Activated CD4-positive, alpha-beta T cell treated with anti-CD3 and anti-CD28 coated beads for 36 hours (primary cell): ENCODE measurements at regions not wholly inside any gene's neighbourhood (a gene's known extent, or its start where the extent isn't known, plus 50 kb on each side); places are given as distances from the start of the nearest gene placed in this dataset.
"Not testable (repeated sequence)": the region's sequence is repeated elsewhere in the genome, so short reads cannot be mapped to it uniquely, and the experiment has no call there.

Experiments used
- ATAC-seq: fragments of 200-7000 bp; cut with Tn5 transposase; one replicate; pipeline ENCODE4 v1.10.0; 2021; ENCODE audit warnings: mild to moderate bottlenecking, moderate library complexity
- CTCF ChIA-PET: fragments of 350-600 bp; sonication (Branson Sonifier 250); formaldehyde crosslinking; loops from one replicate; lab custom pipeline; 2021; ENCODE audit warnings: antibody characterized with exemption; lab: Charles Lee
- POLR2A ChIA-PET: fragments of 350-600 bp; sonication (Branson Sonifier 250); formaldehyde crosslinking; loops from one replicate; lab custom pipeline; 2021; ENCODE audit warnings: antibody characterized with exemption, inconsistent platforms; lab: Charles Lee
- DNase-seq: peaks from one replicate; pipeline ENCODE4 v3.0.0-alpha.2; 2020
- H3K27ac Mint-ChIP-seq: one replicate; pipeline ENCODE4 v1.8.0; 2021; ENCODE audit warnings: mixed read lengths
- H3K27me3 Mint-ChIP-seq: one replicate; pipeline ENCODE4 v1.8.0; 2021; ENCODE audit warnings: mixed read lengths
- H3K36me3 Mint-ChIP-seq: one replicate; pipeline ENCODE4 v1.8.0; 2021; ENCODE audit warnings: low read depth, mixed read lengths
- H3K4me1 Mint-ChIP-seq: one replicate; pipeline ENCODE4 v1.8.0; 2021; ENCODE audit warnings: mixed read lengths
- H3K4me3 Mint-ChIP-seq: one replicate; pipeline ENCODE4 v1.8.0; 2021; ENCODE audit warnings: mild to moderate bottlenecking, moderate library complexity, mixed read lengths
- H3K9me3 Mint-ChIP-seq: one replicate; pipeline ENCODE4 v1.8.0; 2021; ENCODE audit warnings: low read depth, mixed read lengths
- intact Hi-C, 2 experiments: fragments of 100-400 bp; cut with DNase I in 1 of 2; cut with micrococcal nuclease in 1 of 2; formaldehyde crosslinking; loops; one replicate each; pipeline versions ENCODE4 v1.14.2 to v1.15.1; 2022 to 2024; cut with DNase I, micrococcal nuclease

- POLR2A ChIA-PET: no interaction called here
- no peaks in the 10 kb centered on the region for H3K27me3 Mint-ChIP-seq
- intact Hi-C loops: no loop called here
- CTCF ChIA-PET: interaction anchor here (0.8 kb wide), 1 partner anchor 165 kb away, joined by 3 read pairs; no protein-coding TSS in a partner anchor
- H3K4me3 Mint-ChIP-seq: no peak overlapping the region
- no peak overlapping the region for H3K27ac Mint-ChIP-seq
- no peaks in the 10 kb centered on the region for H3K36me3 Mint-ChIP-seq
- H3K9me3 Mint-ChIP-seq: no peaks in the 10 kb centered on the region
- H3K4me1 Mint-ChIP-seq: no peaks in the 10 kb centered on the region
- no peak for ATAC-seq
- DNase-seq: no peak
Observed at GRCh38 chr2:109710505-109711229, 83.4 kb upstream of the RGPD5 start.

- H3K4me3 Mint-ChIP-seq: no peak overlapping the region
- intact Hi-C loops: no loop called here
- H3K27ac Mint-ChIP-seq: no peak overlapping the region
Observed at GRCh38 chr2:109711230-109712122, 82.6 kb upstream of the RGPD5 start.

GRCh38 chr2:109712123-109712449 lies 82.0 kb upstream of the RGPD5 start:
- Mint-ChIP-seq H3K27ac (no peak overlapping the region), H3K4me3 (no peak overlapping the region), H3K4me1 (no peaks in the 10 kb centered on the region), H3K9me3 (no peaks in the 10 kb centered on the region), H3K36me3 (no peaks in the 10 kb centered on the region), H3K27me3 (peaks cover 2% of the 10 kb centered on the region)
- DNase-seq (no peak), ATAC-seq (no peak)
- ChIA-PET POLR2A (no interaction called here), CTCF (no interaction called here)
- intact Hi-C loops: no loop called here

More at GRCh38 chr2:109711230-109712122, 82.6 kb upstream of the RGPD5 start:
- no peak for DNase-seq
- peaks cover 2% of the 10 kb centered on the region for H3K27me3 Mint-ChIP-seq
- CTCF ChIA-PET: interaction anchor here (0.6 kb wide), 1 partner anchor 586 kb away, joined by 3 read pairs; no protein-coding TSS in a partner anchor
- no peaks in the 10 kb centered on the region for H3K9me3 Mint-ChIP-seq
- ATAC-seq: no peak
- H3K36me3 Mint-ChIP-seq: no peaks in the 10 kb centered on the region
- POLR2A ChIA-PET: no interaction called here
- no peaks in the 10 kb centered on the region for H3K4me1 Mint-ChIP-seq

GRCh38 chr2:109712746-109713145 lies 81.4 kb upstream of the RGPD5 start:
- H3K4me3 Mint-ChIP-seq: no peak overlapping the region
- peaks cover 2% of the 10 kb centered on the region for H3K27me3 Mint-ChIP-seq
- no peaks in the 10 kb centered on the region for H3K9me3 Mint-ChIP-seq
- H3K27ac Mint-ChIP-seq: no peak overlapping the region
- H3K4me1 Mint-ChIP-seq: no peaks in the 10 kb centered on the region
- H3K36me3 Mint-ChIP-seq: no peaks in the 10 kb centered on the region
- intact Hi-C loops: no loop called here
- no peak for DNase-seq
- ATAC-seq: no peak
- CTCF ChIA-PET: interaction anchor here (1.0 to 1.3 kb wide), 2 partner anchors 166 to 167 kb away, joined by 4 to 5 read pairs; no protein-coding TSS in a partner anchor
- POLR2A ChIA-PET: interaction anchor here (0.6 kb wide), 1 partner anchor 108 kb away, joined by 3 read pairs; no protein-coding TSS in a partner anchor

GRCh38 chr2:109715313-109715805 lies 78.7 kb upstream of the RGPD5 start:
- no peaks in the 10 kb centered on the region for H3K9me3 Mint-ChIP-seq
- H3K4me1 Mint-ChIP-seq: no peaks in the 10 kb centered on the region
- no peak for ATAC-seq
- H3K27me3 Mint-ChIP-seq: peaks cover 2% of the 10 kb centered on the region
- DNase-seq: peak; percentile 12
- no peak overlapping the region for H3K27ac Mint-ChIP-seq
- intact Hi-C loops: loop anchor here in 1 of 2 experiments (5.0 kb wide), 1 partner anchor 168 kb away; no protein-coding TSS in a partner anchor
- H3K36me3 Mint-ChIP-seq: no peaks in the 10 kb centered on the region
- no peak overlapping the region for H3K4me3 Mint-ChIP-seq
- CTCF ChIA-PET: interaction anchor here (1.1 to 1.8 kb wide), 3 partner anchors 168 to 496 kb away, joined by 3 to 8 read pairs (median 4); no protein-coding TSS in a partner anchor
- POLR2A ChIA-PET: no interaction called here

GRCh38 chr2:109716596-109716995 lies 77.5 kb upstream of the RGPD5 start:
- H3K9me3 Mint-ChIP-seq, H3K27me3 Mint-ChIP-seq, H3K27ac Mint-ChIP-seq, H3K4me1 Mint-ChIP-seq, POLR2A ChIA-PET, H3K4me3 Mint-ChIP-seq, CTCF ChIA-PET, H3K36me3 Mint-ChIP-seq, DNase-seq, ATAC-seq: not testable (repeated sequence)
- intact Hi-C loops: loop anchor here in 1 of 2 experiments (5.0 kb wide), 1 partner anchor 169 kb away; no protein-coding TSS in a partner anchor

GRCh38 chr2:109718139-109718538 lies 76.0 kb upstream of the RGPD5 start:
- intact Hi-C loops: loop anchor here in 1 of 2 experiments (5.0 kb wide), 1 partner anchor 171 kb away; no protein-coding TSS in a partner anchor
- ChIA-PET CTCF (no interaction called here), POLR2A (no interaction called here)
- H3K27me3 Mint-ChIP-seq: peaks cover 2% of the 10 kb centered on the region
- H3K9me3 Mint-ChIP-seq: no peaks in the 10 kb centered on the region
- no peak for ATAC-seq
- H3K27ac Mint-ChIP-seq: no peak overlapping the region
- H3K4me3 Mint-ChIP-seq: no peak overlapping the region
- DNase-seq: no peak
- no peaks in the 10 kb centered on the region for H3K4me1 Mint-ChIP-seq
- H3K36me3 Mint-ChIP-seq: no peaks in the 10 kb centered on the region

GRCh38 chr2:109719871-109720270 lies 74.2 kb upstream of the RGPD5 start:
- DNase-seq: no peak
- Mint-ChIP-seq H3K27ac (no peak overlapping the region), H3K4me3 (no peak overlapping the region), H3K4me1 (no peaks in the 10 kb centered on the region), H3K36me3 (no peaks in the 10 kb centered on the region), H3K27me3 (peaks cover 2% of the 10 kb centered on the region), H3K9me3 (no peaks in the 10 kb centered on the region)
- POLR2A ChIA-PET: no interaction called here
- CTCF ChIA-PET: no interaction called here
- no peak for ATAC-seq
- intact Hi-C loops: loop anchor here in 1 of 2 experiments (5.0 kb wide), 1 partner anchor 173 kb away; no protein-coding TSS in a partner anchor

- Mint-ChIP-seq H3K4me3 (no peak overlapping the region), H3K4me1 (no peaks in the 10 kb centered on the region)
Observed at GRCh38 chr2:109720380-109721106, 73.6 kb upstream of the RGPD5 start.

GRCh38 chr2:109721135-109721534 lies 73.0 kb upstream of the RGPD5 start:
- intact Hi-C loops: no loop called here
- no peak overlapping the region for H3K4me3 Mint-ChIP-seq
- ATAC-seq: no peak
- H3K27ac Mint-ChIP-seq: no peak overlapping the region
- peaks cover 2% of the 10 kb centered on the region for H3K27me3 Mint-ChIP-seq
- ChIA-PET POLR2A (no interaction called here), CTCF (interaction anchor here (1.3 kb wide), 1 partner anchor 176 kb away, joined by 3 read pairs; no protein-coding TSS in a partner anchor)
- no peaks in the 10 kb centered on the region for H3K36me3 Mint-ChIP-seq
- no peak for DNase-seq
- H3K9me3 Mint-ChIP-seq: no peaks in the 10 kb centered on the region
- H3K4me1 Mint-ChIP-seq: no peaks in the 10 kb centered on the region

More at GRCh38 chr2:109720380-109721106, 73.6 kb upstream of the RGPD5 start:
- Mint-ChIP-seq H3K36me3 (no peaks in the 10 kb centered on the region), H3K27me3 (peaks cover 4% of the 10 kb centered on the region), H3K9me3 (no peaks in the 10 kb centered on the region), H3K27ac (no peak overlapping the region)
- ATAC-seq (no peak), DNase-seq (no peak)
- intact Hi-C loops: no loop called here
- CTCF ChIA-PET: interaction anchor here (1.3 kb wide), 1 partner anchor 175 kb away, joined by 3 read pairs; no protein-coding TSS in a partner anchor
- POLR2A ChIA-PET: no interaction called here

GRCh38 chr2:109721626-109722025 lies 72.5 kb upstream of the RGPD5 start:
- DNase-seq (no peak), ATAC-seq (no peak)
- Mint-ChIP-seq H3K4me3 (no peak overlapping the region), H3K27me3 (peaks cover 2% of the 10 kb centered on the region), H3K9me3 (no peaks in the 10 kb centered on the region), H3K27ac (no peak overlapping the region), H3K4me1 (no peaks in the 10 kb centered on the region), H3K36me3 (no peaks in the 10 kb centered on the region)
- ChIA-PET POLR2A (no interaction called here), CTCF (interaction anchor here (1.3 kb wide), 1 partner anchor 176 kb away, joined by 3 read pairs; no protein-coding TSS in a partner anchor)
- intact Hi-C loops: no loop called here
